HG03571 (cell line): ENCODE measurements at regions not wholly inside any gene's neighbourhood (a gene's known extent, or its start where the extent isn't known, plus 50 kb on each side); places are given as distances from the start of the nearest gene placed in this dataset.
"Not testable (repeated sequence)": the region's sequence is repeated elsewhere in the genome, so short reads cannot be mapped to it uniquely, and the experiment has no call there.

Experiments
- ATAC-seq: cut with Tn5 transposase; IDR thresholded peaks from one replicate; pipeline ENCODE4 v1.9.1; 2021; ENCODE audit not compliant: unreplicated experiment

DNA sequence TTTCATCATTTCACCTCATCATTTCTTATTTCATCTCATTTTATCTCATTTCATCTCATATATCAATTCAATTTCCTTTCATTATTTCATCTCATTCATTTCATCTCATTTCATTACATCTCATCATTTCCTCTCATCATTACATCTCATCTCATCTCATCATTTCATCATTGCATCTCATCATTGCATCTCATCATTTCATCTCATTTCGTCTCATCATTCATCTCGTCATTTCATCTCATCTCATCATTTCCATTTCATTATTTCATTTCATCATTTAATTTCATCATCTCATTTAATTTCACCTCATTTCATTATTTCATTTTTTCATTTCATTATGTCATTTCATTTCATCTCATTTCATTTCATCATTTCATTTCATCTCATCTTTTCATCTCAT, 168.5 kb upstream of the FAM72C start:
- ATAC-seq = not testable (repeated sequence)

DNA sequence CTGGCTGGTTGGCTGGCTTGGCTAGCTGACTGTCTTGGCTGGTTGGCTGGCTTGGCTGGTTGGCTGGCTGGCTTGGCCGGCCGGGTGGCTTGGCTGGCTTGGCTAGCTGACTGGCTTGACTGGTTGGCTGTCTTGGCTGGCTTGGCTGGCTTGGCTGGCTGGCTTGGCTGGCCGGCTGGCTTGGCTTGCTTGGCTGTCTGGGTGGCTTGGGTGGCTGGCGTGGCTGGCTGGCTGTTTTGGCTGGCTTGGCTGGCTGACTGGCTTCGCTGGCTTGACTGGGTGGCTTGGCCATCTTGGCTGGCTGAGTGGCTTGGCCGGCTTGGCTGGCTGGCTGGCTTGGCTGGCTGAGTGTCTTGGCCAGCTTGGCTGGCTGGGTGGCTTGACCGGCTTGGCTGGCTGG, 133.2 kb upstream of the FAM72C start:
- not testable (repeated sequence) for ATAC-seq

DNA sequence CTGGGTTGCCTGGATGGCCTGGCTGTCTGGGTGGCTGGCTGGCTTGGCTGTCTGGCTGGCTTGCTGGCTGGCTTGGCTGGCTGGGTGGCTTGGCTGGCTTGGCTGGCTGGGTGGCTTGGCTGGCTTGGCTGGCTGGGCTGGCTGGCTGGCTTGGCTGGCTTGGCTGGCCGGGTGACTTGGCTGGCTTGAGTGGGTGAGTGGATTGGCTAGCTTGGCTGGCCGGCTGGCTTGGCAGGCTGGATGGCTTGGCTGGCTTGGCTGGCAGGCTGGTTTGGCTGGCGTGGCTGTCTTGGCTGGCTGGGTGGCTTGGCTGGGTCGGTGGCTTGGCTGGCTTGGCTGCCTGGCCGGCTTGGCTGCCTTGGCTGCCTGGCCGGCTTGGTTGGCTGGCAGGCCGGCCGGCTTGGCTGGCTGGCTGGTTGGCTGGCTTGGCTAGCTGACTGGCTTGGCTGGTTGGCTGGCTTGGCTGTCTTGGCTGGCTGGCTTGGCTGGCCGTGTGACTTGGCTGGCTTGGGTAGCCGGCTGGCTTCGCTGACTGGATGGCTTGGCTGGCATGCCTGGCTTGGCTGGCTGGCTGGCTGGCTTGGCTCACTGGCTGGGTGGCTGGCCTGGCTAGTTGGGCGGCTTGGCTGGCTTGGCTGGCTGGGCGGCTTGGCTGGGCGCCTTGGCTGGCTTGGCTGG, 132.4 kb upstream of the FAM72C start:
- ATAC-seq = not testable (repeated sequence)

DNA sequence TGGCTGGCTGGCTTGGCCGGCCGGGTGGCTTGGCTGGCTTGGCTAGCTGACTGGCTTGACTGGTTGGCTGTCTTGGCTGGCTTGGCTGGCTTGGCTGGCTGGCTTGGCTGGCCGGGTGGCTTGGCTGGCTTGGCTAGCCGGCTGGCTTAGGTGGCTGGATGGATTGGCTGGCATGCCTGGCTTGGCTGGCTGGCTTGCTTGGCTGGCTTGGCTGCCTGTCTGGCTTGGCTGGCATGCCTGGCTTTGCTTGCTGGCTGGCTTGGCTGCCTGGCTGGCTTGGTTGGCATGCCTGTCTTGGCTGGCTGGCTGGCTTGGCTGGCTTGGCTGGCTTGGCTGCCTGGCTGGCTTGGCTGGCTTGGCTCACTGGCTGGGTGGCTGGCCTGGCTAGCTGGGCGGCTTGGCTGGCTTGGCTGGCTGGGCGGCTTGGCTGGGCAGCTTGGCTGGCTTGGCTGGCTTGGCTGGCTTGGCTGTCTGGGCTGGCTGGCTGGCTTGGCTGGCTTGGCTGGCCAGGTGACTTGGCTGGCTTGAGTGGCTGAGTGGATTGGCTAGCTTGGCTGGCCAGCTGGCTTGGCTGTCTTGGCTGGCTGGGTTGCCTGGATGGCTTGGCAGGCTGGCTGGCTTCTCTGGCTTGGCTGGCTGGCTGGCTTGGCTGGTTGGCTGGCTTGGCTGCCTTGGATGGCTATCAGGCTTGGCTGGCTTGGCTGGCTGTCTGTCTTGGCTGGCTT, 131.5 kb upstream of the FAM72C start:
- not testable (repeated sequence) for ATAC-seq

DNA sequence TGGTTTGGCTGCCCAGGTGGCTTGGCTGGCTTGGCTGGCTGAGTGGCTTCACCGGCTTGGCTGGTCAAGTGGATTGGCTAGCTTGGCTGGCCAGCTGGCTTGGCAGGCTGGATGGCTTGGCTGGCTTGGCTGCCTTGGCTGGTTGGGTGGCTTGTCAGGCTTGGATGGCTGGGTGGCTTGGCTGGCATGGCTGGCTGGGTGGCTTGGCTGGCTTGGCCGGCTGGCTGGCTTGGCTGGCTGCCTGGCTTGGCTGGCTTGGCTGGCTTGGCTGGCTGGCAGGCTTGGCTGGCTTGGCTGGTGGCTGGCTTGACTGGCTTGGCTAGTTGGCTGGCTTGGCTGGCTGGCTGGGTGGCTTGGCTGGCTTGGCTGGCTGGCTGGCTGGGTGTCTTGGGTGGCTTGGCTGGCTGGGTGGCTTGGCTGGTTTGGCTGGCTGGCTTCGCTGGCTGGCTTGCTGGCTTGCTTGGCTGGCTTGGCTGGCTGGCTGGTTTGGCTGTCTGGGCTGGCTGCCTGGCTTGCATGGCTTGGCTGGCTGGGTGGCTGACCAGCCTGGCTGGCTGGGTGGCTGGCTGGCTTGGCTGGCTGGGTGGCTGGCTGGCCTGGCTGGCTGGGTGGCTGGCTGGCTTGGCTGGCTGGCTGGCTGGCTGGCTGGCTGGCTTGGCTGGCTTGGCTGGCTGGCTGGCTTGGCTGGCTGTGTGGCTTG, 130.4 kb upstream of the FAM72C start:
- ATAC-seq = not testable (repeated sequence)

DNA sequence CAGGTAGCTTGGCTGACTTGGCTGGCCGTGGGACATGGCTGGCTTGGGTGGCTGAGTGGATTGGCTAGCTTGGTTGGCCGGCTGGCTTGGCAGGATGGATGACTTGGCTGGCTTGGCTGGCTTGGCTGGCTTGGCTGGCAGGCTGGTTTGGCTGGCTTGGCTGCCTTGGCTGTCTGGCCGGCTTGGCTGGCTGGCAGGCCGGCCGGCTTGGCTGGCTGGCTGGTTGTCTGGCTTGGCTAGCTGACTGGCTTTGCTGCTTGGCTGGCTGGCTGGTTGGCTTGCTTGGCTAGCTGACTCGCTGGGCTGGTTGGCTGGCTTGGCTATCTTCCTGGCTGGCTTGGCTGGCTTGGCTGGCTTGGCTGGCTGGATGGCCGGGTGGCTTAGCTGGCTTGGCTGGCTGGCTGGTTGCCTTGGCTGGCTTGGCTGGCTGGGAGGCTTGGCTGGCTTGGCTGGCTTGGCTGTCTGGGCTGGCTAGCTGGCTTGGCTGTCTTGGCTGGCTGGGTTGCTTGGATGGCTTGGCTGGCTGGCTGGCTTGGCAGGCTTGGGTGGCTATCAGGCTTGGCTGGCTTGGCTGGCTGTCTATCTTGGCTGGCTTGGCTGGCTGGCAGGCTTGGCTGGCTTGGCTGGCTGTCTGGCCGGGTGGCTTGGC, 129.7 kb upstream of the FAM72C start:
- ATAC-seq = no peak

DNA sequence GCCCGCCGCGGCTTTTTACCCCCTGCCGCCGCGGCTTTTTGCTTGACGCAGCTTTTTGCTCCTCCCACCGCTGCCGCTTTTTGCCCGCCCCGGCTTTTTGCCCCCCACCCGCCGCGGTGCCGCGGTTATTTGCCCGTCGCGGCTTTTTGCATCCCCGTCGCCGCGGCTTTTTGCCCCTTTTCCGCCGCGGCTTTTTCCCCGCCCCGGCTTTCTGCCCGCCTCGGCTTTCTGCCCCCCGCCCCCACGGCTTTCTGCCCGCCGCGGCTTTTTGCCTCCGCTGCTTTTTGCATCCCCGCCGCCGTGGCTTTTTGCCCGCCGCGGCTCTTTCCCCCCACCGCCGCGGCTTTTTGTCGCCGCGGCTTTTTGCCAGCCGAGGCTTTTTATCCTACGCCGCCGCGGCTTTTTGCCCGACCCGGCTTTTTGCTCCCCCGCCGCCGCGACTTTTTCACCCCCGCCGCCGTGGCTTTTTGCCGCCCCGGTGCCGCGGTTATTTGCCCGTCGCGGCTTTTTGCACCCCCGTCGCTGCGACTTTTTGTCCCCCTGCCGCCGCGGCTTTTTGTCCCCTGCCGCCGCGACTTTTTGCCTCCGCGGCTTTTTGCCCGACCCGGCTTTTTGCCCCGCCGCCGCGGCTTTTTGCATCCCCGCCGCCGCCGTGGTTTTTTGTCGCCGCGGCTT, 105.5 kb upstream of the FAM72C start:
- not testable (repeated sequence) for ATAC-seq

DNA sequence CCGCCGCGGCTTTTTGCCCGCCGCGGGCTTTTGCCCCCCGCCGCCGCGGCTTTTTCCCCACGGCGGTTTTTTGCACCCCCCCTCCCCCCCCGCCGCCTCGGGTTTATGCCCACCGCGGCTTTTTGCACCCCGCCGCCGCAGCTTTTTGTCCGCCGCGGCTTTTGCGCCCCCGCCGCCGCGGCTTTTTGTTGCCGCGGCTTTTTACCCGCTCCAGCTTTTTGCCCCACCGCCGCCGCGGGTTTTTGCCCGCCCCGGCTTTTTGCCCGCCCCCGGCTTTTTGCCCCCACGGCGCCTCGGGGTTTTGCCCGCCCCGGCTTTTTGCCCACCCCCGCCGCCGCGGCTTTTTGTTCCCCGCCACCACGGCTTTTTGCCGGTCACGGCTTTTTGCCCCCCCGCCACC, 104.9 kb upstream of the FAM72C start:
- ATAC-seq = not testable (repeated sequence)

DNA sequence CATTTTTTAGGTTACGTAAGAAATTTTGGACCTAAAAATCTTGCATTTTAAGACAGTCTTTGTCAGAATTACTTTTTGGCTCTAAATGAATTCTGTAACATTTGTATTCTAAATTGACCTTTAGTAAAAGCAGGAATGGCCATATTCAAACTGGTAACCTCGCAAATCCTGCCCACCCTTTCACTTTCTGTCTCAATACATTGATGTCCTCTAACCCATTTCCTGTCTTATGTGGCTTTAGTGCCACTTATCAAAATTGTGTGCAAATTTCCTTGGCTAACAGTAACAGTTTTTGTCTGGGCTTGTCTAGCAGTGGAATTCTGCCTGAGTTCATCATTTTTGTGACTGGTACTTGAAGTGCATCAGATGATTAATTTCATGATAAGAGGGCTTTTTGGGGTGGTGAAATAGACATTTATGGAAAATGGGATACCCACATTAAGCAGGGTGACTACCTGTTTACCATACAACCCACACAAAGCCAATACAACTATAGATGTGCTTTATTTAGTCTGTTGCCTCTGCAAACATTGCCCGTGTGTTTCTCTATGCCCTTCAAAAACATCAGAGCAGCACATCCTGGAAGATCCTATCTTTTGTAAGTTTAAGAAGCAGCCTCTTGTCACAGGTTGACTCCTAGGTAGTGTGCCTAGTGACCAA, 98.7 kb upstream of the FAM72C start:
- not testable (repeated sequence) for ATAC-seq

DNA sequence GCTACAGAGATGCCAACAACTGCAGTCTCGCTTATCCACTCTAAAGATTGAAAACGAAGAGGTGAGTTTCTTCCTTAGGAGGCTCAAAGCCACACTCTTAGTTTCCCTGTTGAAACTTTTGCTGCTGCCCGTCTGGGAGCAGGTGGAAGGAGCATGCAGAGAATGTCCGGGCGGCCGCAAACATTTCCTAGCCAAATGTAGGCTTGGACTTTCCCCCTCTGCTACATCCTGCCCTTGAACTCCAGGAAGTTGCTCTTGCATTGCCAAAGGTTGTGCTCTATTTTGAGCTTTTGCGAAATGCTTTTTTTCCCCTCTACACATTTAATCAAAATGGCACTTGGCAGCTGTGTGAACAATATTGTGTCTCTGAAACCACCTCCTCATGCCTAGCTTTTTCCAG, 95.3 kb upstream of the FAM72C start:
- ATAC-seq = not testable (repeated sequence)

DNA sequence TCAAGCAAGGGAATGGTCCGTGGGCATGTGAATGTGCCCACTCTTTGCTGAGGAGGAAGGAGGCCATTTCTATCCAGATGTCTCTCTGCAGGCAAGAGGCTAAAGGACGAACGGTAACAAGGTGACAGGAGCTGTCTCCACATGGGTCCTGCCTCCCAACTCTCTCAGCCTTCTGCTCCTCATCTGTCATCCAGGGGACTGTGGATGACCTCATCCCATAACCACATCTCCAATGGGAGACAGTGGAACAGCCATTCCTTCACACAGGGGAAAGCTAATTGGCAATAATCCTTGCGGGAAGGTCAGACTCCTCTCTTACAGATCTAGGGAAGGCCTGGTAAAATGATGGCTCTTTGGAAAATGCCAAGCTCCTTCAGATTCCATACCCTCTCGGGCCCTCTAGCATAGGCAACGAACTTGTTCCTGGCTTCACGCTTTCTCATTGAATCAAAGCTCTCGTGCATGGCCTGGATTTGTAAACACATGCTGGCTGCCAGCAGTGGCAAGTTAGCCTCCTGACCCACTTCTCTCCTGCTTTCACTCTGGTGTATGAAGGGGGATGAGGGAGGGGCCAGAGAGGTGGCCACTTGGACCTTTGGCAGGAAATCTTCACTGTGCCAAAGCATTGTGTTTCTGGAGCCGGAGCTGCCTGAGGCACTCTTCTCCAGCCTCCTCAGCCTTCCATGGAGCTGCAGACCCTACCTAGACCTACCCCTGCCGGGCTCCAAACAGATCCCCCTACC, 94.5 kb upstream of the FAM72C start:
- ATAC-seq = not testable (repeated sequence)

DNA sequence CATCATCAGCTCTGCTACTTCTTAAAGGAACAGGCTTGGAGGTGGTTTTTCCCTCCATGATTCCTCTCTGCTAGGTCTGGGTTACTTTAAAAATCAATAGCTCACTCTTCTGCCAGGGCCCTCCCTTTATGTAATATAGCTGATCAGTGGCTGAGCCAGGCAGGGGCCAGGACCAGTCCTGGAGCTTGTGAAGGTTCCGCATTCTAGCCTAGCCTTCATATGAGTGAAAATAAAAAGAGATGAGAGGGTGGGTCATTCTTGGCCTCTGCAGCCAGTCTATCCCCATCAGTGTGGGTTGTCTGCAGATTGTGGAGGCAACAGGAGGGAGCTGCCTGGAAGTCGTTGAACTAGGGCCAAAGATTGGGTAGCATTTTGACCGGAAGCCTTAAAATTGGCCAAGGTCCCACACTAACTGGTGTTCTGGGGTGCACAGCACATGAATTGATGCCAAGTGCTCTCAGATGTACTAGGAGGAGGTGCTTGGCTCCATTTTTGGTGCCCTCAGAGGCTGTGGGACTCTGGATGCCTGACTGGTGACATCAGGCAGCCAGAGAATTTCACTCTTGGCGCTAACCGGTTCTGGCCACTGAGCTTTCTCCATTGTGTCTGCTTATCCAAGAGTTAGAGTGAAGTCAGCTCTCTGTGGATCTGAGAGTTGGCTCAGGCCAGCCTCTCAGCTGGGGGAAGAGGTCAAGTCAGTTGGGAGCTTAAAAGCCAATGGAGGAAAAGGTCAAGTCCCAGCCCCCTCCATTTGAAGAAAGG, 93.7 kb upstream of the FAM72C start:
- not testable (repeated sequence) for ATAC-seq

DNA sequence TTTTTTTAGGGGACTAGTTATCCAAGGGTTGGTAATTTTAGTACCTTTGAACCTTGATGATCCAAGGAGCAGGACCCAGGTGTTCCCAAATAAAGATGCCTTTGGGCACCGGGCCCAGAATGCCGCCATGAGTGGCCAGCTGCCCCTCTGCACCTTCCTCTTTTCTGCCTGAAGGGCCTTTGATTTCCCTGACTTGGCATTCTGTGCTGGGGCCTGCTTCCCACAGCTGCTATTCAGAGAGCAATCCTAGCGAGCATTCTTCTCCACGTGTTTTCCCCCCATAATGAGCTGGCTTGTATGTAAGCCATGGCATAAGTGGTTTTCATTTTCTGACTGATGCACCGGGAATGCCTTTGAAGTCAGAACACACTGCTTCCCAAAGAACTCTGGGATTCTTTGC, 77.6 kb upstream of the FAM72C start:
- ATAC-seq = not testable (repeated sequence)

DNA sequence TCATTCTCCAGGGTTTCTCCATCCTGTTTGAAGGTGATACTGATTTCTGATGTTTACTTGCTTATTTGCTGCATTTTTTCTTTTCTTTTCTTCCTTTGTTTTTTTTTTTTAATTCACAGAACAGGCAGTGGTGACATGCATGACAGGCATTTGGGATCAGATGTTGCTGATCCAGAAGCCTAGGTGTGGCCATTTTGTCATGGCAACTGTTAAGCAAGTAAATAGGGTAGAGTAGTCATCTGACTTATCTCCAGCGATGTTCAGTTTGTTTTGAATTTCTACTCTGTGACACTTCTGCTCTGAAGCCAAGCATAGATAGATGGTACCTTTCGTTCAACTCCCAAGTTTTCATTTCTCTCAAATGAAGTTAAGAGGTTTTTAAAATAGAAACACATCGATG, 74.9 kb upstream of the FAM72C start:
- ATAC-seq = not testable (repeated sequence)

DNA sequence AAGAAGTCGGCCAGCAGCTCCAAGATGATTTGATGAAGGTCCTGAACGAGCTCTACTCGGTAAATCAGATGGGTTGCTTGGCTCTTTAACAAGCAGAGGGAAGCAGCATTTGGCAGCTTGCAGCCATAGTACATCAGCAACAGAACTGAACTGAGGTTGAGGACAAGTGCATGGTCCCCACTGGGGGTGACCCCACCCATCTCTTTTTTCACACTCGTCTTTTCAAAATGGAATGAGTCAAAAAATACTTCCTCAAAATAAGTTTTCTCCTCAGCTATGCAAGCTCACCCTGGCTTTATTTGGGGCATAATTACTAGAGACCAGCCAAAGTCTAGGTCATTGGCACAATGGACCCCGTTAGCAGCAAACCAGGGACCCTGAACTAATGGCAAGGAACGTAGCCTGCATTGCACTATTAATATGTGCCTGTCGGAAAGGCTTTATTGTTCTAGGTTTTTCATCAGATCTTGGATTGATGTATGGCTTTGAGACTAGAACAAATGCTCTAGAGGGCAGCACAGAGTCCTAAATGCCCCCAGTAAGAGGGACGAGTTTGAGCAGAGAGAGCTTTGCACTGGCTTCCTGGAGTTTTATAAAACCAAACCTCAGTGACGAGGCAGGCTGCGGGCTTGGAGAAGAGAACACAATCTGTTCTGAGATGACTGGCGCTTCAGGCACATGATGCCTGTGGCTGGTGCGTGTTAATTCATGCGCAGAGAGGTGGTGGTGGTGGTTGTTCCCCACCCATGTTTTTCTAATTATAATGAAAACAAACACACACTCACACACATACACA, 74.2 kb upstream of the FAM72C start:
- ATAC-seq = not testable (repeated sequence)

DNA sequence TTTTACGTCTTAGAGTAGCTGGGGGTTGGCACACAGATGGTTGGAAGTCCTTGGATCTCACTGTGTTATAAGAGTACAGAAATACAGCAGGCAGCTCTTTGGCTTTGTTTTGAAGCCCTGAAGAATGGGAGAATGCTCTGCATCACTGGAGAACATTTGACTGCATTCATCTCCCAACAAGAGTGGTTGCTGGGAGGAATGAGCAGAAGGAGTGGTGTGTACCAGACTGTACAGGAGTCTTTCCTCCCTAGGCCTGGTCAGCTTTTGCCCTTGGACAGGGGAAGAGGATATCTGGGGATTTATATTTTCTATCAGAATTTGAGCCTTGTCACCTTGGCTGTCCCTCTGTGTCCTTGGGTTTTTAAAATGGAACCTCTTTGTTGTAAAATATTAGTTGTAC, 70.5 kb upstream of the FAM72C start:
- ATAC-seq = not testable (repeated sequence)

DNA sequence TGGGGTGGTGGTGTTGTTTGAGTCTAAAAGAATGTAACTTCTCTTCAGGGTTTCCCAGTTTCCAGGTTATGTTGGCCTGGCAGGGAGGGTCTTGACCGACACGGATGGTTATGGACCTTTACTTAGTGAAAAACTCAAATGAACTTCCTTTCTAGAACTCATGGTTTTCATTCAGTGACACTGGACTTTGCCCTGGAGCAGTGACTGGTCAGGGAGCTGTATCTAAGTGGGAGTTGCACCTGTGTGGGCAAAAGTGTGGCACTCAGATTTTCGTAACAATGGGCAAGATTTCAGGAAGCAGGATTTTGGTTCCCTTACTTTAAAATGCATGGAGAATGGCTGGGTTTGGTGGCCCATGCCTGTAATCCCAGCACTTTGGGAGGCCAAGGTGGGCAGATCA, 68.5 kb upstream of the FAM72C start:
- ATAC-seq = not testable (repeated sequence)

DNA sequence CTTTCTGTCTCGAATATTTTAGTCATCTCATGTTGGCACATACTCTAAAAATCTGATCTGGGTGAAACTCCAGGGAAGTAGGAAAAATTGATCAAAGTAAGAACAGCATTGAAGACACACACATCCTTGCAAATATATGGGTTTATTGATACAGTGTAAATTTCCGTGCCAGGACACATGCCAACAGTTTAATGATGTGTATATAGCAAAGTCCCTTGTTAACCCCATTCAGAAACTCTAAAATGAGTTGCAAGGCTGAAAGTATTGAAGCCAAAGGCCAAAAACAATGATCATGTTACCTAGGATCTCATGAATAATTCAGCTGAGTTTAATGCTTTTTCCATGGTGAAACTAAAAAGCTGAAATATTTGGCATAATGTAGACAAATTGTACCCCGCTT, 62.3 kb upstream of the FAM72C start:
- not testable (repeated sequence) for ATAC-seq
